AG04450 (cell line): ENCODE measurements at regions not wholly inside any gene's neighbourhood (a gene's known extent, or its start where the extent isn't known, plus 50 kb on each side); places are given as distances from the start of the nearest gene placed in this dataset.

Source experiments
- CTCF ChIA-PET: fragments of 300-600, 350-600 bp; formaldehyde crosslinking; extraction: SDS; loops from one replicate; lab custom pipeline; 2022; ENCODE audit warnings: antibody characterized with exemption, inconsistent platforms; lab: Charles Lee
- POLR2A ChIA-PET: fragments of 350-600 bp; formaldehyde crosslinking; extraction: SDS; loops from one replicate; lab custom pipeline; 2021; ENCODE audit warnings: antibody characterized with exemption, inconsistent platforms; lab: Yijun Ruan, JAX
- DNase-seq: peaks from one replicate; pipeline ENCODE4 v3.0.0-alpha.2; 2011; ENCODE audit warnings: low read depth, low spot score
- H3K27ac ChIP-seq: one replicate; pipeline ENCODE4 v1.5.1; 2012; ENCODE audit warnings: low read depth, low read length, control low read depth
- H3K27me3 ChIP-seq: one replicate; pipeline ENCODE4 v1.6.0; 2012; ENCODE audit warnings: low read length; ENCODE audit not compliant: control insufficient read depth, insufficient read depth
- H3K4me3 ChIP-seq: 2 replicates; pipeline ENCODE4 v1.5.1; 2011; ENCODE audit warnings: mild to moderate bottlenecking, low read depth, low read length, control low read depth
- H3K9me3 ChIP-seq: 2 replicates; pipeline ENCODE4 v1.5.1; 2012; ENCODE audit warnings: low read length; ENCODE audit not compliant: control insufficient read depth, insufficient read depth
- TF ChIP-seq, protein P1 (sequence below): IDR thresholded peaks from 2 replicates; pipeline ENCODE4 v1.5.1; 2011; ENCODE audit warnings: low read depth, low read length, control low read depth, inconsistent platforms

DNA sequence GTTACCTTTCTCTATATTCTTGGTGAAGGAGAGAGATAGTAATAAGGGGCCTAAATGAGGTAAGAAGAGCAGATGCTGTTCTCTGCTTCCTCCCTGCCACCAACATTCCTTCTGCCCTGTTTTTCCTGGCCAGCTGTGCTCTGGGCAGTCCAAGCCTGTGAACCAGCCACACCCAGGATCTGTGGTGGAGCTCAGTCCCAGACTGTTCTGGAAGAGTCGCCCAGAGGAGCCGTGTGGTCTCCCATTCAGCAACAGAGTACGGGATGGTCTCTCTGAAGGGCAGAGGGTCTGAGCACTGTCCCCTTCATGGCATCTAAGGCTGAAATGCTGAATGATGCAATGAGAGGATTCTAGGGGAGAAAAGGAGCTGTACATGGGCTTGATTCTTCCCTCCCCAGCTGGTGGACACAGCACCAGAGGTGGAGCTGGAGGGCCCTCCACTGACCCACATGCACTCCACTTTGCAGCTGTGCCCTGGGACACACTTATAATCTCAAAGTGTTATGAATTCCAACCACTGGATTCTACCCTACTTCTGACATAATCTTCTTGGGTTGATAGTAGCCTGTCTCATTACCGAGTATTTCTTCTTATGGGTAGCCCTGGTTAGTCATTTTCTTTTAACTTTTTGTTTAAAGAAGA lies 70.8 kb upstream of the RPS23 start:
- POLR2A ChIA-PET: interaction anchor here (0.7 kb wide), 1 partner anchor 70 kb away, joined by 3 read pairs; the partner anchor contains the start of gene RPS23
- DNase-seq: no peak

GRCh38 chr5:82347201-82347865 lies 69.2 kb upstream of the RPS23 start:
- H3K4me3 ChIP-seq: no peak overlapping the region; the same call in 1 of the 2 replicates
- DNase-seq: peak; percentile 47
- no peaks in the 10 kb centered on the region for H3K27me3 ChIP-seq
- H3K27ac ChIP-seq: peak overlapping the region; percentile 84
- TF ChIP-seq, protein P1, sequence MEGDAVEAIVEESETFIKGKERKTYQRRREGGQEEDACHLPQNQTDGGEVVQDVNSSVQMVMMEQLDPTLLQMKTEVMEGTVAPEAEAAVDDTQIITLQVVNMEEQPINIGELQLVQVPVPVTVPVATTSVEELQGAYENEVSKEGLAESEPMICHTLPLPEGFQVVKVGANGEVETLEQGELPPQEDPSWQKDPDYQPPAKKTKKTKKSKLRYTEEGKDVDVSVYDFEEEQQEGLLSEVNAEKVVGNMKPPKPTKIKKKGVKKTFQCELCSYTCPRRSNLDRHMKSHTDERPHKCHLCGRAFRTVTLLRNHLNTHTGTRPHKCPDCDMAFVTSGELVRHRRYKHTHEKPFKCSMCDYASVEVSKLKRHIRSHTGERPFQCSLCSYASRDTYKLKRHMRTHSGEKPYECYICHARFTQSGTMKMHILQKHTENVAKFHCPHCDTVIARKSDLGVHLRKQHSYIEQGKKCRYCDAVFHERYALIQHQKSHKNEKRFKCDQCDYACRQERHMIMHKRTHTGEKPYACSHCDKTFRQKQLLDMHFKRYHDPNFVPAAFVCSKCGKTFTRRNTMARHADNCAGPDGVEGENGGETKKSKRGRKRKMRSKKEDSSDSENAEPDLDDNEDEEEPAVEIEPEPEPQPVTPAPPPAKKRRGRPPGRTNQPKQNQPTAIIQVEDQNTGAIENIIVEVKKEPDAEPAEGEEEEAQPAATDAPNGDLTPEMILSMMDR: no peak
- H3K9me3 ChIP-seq: no peaks in the 10 kb centered on the region
- ChIA-PET POLR2A (interaction anchor here (1.1 kb wide), 1 partner anchor 12 kb away, joined by 3 read pairs; no protein-coding TSS in a partner anchor), CTCF (interaction anchor here (0.6 to 4.6 kb wide), 4 partner anchors 35 to 1125 kb away, joined by 3 to 36 read pairs (median 4); partner anchors contain the start of gene VCAN)

More for the DNA sequence above, 70.8 kb upstream of the RPS23 start:
- TF ChIP-seq, protein P1: no peak
- CTCF ChIA-PET: interaction anchor here (0.6 to 6.6 kb wide), 9 partner anchors 10 to 1305 kb away, joined by 3 to 57 read pairs (median 5); no protein-coding TSS in a partner anchor
- no peak overlapping the region for H3K27ac ChIP-seq
- H3K9me3 ChIP-seq: no peaks in the 10 kb centered on the region
- no peak overlapping the region for H3K4me3 ChIP-seq
- no peaks in the 10 kb centered on the region for H3K27me3 ChIP-seq

DNA sequence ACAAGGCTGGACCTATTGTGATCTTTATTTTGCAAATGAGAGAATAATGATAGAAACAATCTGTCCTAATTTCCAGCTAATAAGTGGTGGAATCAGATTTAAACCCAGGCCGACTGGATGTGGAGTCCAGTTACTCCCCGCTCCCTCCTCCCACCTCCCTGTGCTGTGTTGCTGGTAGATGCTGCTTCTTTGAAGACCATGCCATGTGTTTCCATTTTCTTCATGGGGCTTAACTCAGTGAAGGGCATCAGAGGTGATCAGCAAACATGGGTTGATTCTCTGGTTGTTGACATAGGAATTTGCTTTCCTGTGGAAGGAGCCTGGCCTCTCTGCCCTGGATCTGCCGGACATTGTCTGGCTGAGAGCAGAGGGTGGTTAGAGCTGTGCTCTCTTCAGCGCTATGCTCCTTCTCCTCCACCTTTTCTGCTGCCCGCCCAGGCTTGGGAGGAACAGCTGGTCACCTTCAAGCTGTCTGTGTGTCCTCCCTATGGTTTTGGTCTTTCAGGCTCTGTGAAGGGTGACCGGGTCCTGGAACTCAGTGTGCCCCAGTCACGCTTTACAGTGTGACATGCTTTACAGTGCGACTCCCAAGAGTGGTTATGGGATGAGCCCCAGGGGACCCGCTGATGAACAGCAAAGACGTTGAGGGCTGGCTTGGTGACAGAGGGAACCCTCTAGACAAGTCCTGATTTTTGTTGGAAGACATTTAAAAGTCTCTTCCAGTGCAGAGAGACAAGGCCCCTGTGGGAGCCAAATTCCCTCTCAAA lies 68.4 kb upstream of the RPS23 start:
- DNase-seq: no peak
- ChIA-PET POLR2A (interaction anchor here (1.1 kb wide), 1 partner anchor 12 kb away, joined by 3 read pairs; no protein-coding TSS in a partner anchor), CTCF (interaction anchor here (0.7 to 4.6 kb wide), 3 partner anchors 34 to 295 kb away, joined by 3 to 36 read pairs (median 4); no protein-coding TSS in a partner anchor)
- H3K27ac ChIP-seq: peak overlapping the region; percentile 84
- TF ChIP-seq, protein P1: no peak
- H3K4me3 ChIP-seq: no peak overlapping the region
- H3K9me3 ChIP-seq: no peaks in the 10 kb centered on the region
- H3K27me3 ChIP-seq: no peaks in the 10 kb centered on the region

DNA sequence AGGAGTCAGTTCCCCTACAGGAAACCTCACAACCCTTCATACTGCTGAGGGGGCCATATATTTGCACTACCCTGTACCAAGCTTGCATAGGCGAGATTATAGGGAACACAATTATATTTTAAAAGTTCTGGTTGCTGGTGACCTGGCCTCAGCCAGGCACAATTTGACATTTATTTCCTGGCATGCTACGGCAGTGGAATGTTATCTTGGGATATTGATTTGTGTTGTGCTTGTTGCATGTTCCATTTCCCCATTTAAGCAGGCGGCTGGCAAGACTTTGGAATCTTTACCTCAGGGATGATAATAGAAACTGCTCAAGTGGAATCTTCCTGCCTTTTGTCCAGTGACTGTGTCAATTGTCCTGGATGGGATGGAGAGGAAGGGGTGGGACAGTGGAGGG lies 67.0 kb upstream of the RPS23 start:
- H3K27ac ChIP-seq: no peak overlapping the region

More for the DNA sequence above, 67.0 kb upstream of the RPS23 start:
- TF ChIP-seq, protein P1: no peak
- Histone ChIP-seq H3K9me3 (no peaks in the 10 kb centered on the region), H3K4me3 (no peak overlapping the region), H3K27me3 (no peaks in the 10 kb centered on the region)
- POLR2A ChIA-PET: no interaction called here
- CTCF ChIA-PET: interaction anchor here (0.6 to 4.6 kb wide), 2 partner anchors 33 to 77 kb away, joined by 3 to 36 read pairs; no protein-coding TSS in a partner anchor
- no peak for DNase-seq
